ENCODE measurements at regions not wholly inside any gene's neighbourhood (a gene's known extent, or its start where the extent isn't known, plus 50 kb on each side); places are given as distances from the start of the nearest gene placed in this dataset.

GRCh38 chr12:61781021-61781581, 479.1 kb upstream of the USP15 start:
- no peak for DNase-seq (ENCODE audit: low spot score)

- DNase-seq (ENCODE audit: low spot score), result no peak
Observed at GRCh38 chr12:61796846-61797245, 463.4 kb upstream of the USP15 start.

- no peak for DNase-seq (ENCODE audit: low spot score)
Observed at GRCh38 chr12:61797266-61797665, 462.9 kb upstream of the USP15 start.

DNA sequence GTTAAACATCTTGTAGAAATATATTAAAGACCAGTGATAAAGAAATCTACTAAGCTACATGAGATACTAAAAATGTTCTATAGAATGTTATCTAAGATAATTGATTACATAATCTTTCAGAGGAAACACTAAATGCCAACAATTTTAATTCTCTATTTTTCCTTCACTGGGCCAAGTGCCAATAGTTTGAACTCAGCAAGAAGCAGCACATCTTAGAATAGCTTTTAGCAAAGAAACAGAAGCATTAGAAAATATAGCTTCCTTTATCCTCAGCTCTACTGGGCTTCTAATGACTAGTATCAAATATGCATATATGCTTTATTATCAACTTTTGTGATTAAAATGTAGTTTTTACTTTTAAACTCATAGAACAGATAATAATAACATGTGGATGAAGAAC, 461.4 kb upstream of the USP15 start:
- no peak for DNase-seq (ENCODE audit: low spot score)

DNA sequence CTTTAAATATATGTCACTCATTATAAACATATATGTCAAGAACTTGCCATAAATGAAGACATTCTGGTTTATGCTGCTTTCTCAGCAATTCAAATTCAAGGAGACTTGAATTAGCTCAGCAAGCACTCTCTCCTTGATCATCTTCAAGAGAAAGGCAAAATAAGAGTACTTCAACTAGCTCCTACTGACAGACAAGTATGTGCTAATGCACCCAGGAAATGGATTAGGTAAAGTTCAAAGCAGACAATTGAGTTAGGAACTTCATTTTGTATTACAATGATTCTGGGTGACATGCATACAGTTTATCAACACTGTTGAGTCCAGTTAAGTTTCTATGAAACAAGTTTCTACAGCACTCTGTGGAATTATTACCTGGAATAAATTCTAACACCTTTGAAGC, 455.9 kb upstream of the USP15 start:
- DNase-seq (ENCODE audit: low spot score), result no peak

- DNase-seq (ENCODE audit: low spot score), result no peak
Observed at GRCh38 chr12:61808856-61809255, 451.3 kb upstream of the USP15 start.

DNA sequence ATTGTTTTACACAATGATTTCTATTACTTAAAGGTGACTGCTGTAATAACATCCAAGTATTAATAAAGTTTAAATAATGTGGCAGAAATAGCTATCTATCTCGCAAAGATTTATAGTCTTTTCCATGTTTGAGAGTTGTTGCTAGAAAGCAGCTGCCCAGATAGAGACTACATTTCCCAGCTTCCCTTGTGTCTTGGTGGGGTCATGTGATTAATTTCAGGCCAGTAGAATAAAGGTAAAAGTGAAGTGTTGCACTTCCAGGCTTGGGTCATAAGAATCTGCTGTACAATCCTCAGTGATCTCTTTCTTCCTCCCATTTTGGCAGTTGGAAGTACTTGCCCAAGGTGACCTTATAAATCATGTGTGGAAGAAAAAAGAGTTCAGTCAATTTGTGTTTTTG, 449.7 kb upstream of the USP15 start:
- DNase-seq (ENCODE audit: low spot score), result no peak

DNA sequence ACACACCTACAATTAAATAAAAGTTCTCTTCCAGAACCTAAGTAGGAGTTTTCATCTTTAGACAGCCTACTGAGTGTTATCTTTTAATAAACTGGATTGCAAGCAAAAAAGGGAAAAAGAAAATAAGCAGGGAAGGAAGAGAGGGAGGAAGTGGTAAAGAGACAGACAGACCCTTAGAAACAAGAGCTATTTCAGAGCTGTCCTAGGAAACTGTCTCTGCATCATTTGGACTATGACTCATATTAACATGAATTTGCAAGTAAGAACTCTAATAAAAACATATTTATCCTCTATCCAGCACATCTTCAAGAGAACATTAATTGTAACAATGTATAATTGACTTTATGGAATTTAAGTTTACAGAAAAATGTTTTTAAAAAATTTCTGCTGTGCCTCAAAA, 438.8 kb upstream of the USP15 start:
- DNase-seq (ENCODE audit: low spot score), result no peak

DNA sequence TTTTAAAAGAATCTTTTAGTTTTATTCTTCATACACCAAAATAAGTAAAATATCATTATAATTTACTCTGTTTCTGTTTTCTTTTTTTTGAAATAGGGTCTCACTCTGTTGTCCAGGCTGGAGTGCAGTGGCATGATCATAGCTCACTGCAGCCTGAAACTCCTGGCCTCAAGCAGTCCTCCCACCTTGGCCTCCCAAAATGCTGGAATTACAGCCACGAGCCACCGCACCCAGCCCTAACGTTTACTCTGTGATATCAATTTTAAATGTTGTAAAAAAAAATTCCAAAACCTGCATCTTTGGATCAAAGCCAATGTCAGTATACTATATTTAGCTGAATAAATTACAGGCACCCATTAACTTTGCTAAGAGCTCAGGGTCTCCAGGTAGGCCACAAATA, 437.1 kb upstream of the USP15 start:
- DNase-seq (ENCODE audit: low spot score), result no peak

- DNase-seq (ENCODE audit: low spot score), result no peak
Observed at GRCh38 chr12:61846765-61847164, 413.4 kb upstream of the USP15 start.

GRCh38 chr12:61848893-61849292, 411.3 kb upstream of the USP15 start:
- DNase-seq (ENCODE audit: low spot score), result no peak

- DNase-seq (ENCODE audit: low spot score), result no peak
Observed at GRCh38 chr12:61853945-61854344, 406.3 kb upstream of the USP15 start.

DNA sequence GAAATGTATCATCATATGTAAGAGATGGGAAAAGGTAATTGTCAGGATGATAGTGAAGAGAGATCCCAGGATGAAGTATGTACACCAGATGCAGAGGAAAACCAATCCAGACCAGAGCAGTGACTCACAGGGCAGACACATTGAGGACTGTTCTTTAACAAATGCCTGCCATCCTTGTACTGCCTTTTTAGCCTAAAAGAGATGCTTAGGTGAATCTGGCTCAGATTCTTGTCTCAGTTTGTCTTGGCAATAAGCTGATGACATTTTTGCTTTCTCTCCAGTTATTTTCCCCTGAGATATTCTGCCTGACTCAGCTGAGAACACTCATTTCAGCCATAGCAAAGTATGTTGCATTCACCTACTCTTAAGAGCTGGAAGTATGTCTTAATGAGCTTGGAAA, 405.3 kb upstream of the USP15 start:
- DNase-seq (ENCODE audit: low spot score), result no peak

- no peak for DNase-seq (ENCODE audit: low spot score)
Observed at GRCh38 chr12:61857968-61858367, 402.2 kb upstream of the USP15 start.

DNA sequence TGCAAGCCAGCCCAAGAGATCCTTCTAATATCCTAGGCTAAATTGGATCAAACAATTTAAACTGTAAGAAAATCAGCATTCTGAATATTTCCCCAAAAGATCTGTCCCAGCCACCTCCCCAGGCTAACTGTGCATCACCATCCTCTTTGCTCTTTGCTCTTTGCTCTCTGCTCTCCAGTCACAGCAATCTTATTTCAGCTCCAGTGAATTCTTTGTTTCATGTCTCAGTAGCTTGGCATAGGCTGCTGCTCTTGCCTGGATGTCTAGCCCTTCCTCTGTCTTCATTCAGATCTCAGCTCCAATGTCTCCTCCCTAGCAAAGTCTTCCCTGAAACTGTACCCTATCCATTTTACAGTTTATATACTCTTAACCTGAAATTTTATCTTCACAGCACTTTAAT, 399.8 kb upstream of the USP15 start:
- DNase-seq (ENCODE audit: low spot score), result no peak

DNA sequence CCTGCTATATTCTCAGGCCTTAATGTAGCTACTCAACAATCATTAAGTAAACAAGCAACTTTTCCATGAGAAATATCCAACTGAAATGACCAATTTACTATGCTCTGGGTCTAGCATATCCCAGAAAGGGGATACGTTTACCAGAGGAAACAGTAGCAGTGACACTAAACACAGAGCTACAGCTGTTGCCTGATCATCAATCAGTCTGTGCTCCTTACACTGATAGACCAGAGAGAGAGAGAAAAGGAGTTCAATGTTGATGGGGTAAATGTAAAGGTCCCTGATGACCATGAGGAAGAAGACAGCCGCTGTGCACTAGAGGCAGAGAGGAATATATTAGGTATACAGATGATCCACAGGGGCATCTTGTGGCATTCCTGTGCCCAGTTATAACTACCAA, 397.2 kb upstream of the USP15 start:
- DNase-seq (ENCODE audit: low spot score), result no peak

DNA sequence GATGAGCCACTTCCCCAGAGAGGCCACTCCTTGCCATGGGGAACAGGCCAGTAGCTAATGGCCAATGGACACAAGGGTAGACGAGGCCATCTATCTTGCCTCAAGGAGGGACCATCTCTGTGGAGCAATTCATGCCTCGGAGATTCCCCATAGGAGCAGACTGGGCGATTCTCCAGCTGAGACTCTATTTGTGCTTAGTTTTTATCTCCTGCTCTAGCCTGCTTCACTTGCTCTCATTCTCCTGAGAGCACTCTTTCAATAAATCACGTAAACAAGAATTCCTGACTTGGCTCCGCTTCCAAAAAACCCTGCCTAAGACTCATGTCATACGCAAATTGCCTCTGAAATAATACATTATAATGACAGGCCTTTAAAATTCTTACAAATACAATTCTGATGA, 396.4 kb upstream of the USP15 start:
- DNase-seq (ENCODE audit: low spot score), result no peak

GRCh38 chr12:61869796-61870195, 390.4 kb upstream of the USP15 start:
- no peak for DNase-seq (ENCODE audit: low spot score)

DNA sequence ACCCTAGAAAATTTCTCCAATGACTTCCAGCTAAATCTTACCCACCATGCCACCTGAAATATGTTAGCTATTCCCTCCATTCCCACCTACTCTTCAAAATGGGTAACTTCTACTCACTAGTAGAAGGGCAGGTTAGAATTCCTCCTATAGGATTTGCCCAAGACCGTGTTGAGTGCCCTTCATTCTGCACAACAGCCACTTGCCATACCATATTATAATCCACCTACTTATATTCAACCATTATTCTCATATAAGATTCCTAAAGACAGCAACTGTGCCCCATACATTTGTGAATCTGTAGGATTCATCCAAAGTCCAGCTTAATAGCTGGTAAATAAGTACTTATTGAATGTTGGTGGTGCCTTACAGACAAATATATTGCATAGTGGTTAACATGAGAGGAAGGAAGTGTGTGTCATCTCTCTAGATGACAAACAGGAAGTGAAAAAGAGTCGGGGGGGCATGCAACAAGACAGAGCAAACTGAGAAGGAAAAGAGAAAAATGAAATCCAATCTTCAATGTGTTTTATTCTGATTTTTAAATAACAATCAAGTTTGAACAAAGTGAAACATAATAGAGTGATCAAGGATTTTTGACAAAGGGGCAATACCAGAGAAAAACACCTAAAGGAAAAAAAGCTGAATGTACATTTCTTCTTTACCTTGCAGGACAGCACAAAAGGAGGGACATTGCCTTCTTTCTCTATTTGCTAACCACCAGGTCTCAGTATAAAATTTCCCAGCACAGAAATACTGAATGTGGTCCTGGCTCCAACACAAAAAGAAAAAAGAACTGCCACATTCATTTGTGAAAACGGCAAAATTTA, 389.3 kb upstream of the USP15 start:
- no peak for DNase-seq (ENCODE audit: low spot score)

DNA sequence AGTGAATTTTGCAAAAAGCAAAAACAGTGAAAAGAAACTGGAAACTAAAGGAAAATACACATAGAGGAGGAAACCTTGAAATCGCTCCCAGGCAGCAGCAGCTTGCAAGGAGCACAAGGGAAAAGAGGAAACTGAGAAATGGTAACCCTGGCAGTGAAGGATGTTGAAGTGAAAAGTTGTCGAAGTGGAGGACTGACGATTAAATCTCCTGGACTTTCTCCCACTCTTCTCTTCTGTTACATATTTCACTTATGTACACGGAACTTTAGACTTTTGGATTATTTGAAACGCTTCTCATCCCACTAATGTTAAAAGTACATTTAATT, 388.8 kb upstream of the USP15 start:
- DNase-seq (ENCODE audit: low spot score), result no peak

GRCh38 chr12:61879229-61879628, 381.0 kb upstream of the USP15 start:
- no peak for DNase-seq (ENCODE audit: low spot score)

DNA sequence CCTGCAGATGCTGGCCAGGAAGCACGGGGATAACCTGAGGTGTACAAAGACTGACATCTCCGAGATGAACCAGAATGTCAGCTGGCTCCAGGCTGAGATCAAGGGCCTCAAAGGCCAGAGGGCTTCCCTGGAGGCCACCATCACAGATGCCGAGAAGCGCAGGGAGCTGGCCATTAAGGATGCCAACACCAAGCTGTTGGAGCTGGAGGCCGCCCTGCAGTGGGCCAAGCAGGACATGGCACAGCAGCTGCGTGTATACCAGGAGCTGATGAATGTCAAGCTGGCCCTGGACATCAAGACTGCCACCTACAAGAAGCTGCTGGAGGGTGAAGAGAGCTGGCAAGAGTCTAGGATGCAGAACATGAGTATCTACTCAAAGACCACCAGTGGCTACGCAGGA, 380.0 kb upstream of the USP15 start:
- DNase-seq (ENCODE audit: low spot score), result no peak

- no peak for DNase-seq (ENCODE audit: low spot score)
Observed at GRCh38 chr12:61891632-61892031, 368.6 kb upstream of the USP15 start.

GRCh38 chr12:61894168-61894567, 366.0 kb upstream of the USP15 start:
- no peak for DNase-seq (ENCODE audit: low spot score)

All from HuH-7 (cell line).